Muscle of arm (tissue), 1 donor: ENCODE measurements at regions not wholly inside any gene's neighbourhood (a gene's known extent, or its start where the extent isn't known, plus 50 kb on each side); places are given as distances from the start of the nearest gene placed in this dataset.

Experiments used
- DNase-seq: peaks from one replicate; pipeline ENCODE4 v3.0.0-alpha.2; 2013

DNA sequence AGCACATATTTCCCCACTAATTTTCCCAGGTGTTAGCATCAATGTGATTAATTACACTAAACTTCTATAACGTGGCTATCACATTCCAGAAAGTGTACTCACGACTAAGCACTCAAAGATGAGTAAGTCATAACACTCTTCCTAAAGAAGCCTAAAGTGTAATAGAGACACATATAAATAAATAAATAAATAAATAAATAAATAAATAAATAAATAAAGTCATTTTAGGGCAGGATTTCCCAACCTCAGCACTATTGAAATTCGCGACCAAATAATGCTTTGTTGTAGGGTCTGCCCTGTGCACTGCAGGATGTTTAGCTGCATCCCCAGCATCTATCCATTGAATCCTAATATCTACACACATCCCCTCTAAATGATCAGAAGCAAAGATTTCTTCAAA, 390.9 kb downstream of the CDH7 start:
- no peak for DNase-seq

DNA sequence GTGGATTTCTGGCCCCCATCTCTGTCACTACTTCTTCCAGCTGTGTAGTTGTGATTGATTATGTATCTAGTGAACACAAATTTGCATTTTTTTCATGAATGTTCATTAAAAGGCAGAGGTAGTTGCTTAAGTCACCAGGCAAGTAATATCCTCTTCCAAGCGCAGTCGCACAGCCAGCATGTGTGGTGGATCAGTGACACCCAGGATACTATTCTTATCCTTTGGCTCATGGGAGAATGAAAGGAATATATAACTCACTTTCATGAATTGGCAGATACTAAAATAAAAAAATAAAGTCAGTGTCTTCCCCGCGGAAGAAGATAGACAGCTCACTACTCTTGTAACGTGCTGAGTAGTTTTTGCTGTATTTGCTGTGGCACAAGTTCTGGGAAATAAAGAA, 387.8 kb downstream of the CDH7 start:
- DNase-seq: no peak

DNA sequence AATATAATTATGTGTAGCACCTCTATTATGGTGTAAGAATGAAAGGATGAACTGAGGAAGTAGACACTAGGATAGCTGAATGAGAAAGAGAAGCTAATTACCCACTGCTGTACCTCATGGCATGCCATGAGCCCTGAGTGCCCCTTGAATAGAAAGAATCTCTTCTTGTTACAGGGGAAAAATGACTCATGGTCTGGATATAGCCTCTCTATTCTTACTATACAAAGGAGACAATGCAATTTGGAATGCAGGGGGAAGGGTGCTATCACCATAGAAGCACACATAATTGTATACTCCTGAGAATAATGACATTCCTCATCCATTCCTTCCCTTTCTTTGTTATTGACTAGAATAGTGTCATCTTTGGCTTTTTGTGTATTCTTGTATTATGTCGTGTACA, 385.2 kb downstream of the CDH7 start:
- DNase-seq: no peak

DNA sequence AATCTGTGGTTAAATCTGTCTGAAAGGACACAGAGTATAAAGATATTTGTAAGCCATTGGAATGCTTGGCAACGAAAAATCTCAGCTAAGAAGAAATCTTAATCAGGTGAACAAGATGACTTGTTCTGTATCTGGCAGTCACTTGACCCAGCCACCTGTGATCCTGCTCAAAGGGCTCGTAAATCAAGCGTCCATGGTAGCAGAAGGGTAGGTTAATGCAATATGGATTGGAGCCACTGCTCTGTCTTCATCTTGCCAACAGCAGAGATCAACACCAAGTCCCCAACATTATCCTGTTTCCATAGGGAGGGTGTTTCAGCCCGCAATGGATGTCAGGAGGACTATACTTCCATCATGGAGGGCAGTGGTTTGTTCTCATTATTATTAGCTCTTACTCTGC, 378.4 kb downstream of the CDH7 start:
- DNase-seq: no peak

DNA sequence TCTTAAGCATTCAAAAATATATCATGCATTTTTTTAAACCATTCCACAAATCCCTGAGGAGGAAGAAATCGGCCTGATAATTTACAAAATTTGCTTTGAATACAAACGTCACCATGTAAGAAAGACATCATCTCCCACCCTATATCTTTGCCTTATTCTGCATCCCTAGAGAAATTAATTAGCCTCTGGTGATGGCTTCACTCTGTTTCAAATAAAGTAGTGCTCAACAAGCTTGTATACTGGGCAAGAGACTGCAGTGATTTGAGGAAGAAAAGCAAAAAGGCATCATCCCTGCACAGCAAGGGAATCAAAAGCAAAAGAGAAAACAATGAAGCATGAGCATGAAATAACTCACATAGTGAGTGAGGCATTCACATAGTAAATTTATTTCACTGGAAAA, 375.5 kb downstream of the CDH7 start:
- no peak for DNase-seq

DNA sequence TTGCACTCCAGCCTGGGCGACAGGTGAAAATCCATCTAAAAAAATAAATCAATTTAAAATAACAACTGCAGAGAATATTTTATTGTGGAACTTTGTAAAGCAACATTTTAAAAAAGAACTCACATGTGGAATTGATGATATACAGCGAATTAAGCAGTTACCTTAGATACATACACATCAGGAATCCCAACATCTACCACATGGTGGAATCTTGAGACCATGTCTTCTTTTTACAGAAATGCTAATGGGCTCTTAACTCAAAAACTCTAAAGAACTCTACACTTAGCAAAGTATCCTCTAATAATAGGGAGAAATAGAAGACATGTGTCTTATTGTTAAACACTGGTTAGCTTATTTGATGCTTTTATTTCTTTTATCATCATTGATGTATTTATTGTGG, 373.6 kb downstream of the CDH7 start:
- no peak for DNase-seq

DNA sequence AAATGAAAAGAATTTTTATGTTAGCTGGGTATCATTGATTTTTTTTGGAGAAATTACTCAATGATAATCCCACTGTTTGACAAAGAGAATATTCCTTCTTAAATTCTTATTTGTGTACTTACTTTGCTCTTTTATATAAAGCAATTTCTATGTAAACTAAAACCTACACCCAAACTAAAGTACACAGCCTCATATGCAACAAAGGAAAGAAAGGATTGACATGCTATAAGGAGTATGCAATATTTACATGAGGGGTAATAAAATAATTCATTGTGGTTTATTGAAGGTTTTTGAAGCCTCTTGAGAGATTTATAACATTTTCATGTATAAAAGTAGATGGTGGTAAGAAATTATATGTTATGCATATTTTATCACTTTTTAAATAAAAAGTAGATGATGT, 368.5 kb downstream of the CDH7 start:
- DNase-seq: no peak

DNA sequence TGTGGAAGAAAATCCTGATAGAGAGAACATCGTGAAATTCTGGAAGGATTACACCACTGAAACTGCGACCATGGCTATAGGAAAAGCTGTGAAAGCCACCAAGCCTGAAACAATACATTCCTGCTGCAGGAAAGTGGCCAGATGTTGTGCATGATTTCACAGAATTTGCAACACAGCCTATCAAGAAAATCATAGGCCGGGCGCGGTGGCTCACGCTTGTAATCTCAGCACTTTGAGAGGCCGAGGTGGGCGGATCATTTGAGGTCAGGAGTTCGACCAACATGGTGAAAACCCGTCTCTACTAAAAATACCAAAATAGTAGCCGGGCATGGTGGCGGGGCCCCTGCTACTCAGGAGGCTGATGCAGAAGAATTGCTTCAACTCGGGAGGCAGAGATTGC, 360.2 kb downstream of the CDH7 start:
- no peak for DNase-seq

DNA sequence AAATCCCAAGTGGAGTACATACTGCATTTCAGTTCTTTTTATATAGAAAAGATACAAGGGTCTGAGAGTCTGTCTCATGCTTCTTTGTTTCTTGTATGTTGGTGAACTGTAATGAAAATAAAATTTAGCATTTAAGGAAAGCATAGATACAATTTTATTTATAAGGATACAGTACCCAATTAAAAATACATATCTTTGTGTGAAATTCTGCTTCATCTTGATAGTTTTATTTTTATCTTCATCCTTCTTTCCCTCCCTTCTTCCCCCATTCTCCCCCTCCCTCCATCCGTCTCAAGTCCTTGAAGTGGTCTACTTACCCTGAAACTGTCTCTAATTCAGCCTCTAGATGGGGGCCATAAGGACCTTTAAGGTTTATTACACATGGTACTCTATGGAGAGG, 359.8 kb downstream of the CDH7 start:
- no peak for DNase-seq

DNA sequence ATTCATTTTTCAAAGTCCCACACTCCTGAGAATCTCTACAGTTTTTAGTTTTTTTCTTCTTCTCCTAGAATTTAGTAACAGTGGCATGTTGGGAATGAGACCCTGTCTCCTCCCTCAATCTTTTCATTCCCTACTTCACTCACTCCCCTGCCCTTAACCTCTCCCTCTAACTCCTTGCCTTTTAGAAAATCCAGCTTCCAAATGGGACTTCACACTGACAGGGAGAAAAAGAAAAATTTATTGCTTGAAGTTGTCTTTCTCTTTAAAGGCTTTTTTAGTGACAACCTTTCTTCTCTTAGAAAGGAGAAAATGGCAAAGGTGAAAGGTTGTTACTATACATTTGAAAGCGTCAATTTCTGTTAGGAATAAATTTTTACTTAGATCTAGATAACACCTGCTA, 359.2 kb downstream of the CDH7 start:
- DNase-seq: no peak

DNA sequence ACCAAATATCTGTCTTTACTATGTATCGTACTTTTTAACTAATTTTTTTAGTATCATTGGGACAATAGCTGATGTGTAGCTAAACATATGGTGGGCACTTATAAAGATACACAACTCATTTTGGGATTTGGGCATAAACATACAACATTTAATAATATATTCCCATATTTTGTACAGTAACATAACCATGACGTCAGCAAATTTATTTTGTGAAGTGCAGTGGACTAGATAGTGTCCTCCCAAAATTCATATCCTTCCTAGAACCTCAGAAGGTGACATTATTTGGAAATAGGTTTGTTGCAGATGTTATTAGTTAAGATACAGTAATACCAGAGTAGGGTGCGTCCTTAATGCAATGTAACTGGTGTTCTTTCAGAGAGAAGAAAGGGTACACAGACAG, 356.7 kb downstream of the CDH7 start:
- DNase-seq: no peak

DNA sequence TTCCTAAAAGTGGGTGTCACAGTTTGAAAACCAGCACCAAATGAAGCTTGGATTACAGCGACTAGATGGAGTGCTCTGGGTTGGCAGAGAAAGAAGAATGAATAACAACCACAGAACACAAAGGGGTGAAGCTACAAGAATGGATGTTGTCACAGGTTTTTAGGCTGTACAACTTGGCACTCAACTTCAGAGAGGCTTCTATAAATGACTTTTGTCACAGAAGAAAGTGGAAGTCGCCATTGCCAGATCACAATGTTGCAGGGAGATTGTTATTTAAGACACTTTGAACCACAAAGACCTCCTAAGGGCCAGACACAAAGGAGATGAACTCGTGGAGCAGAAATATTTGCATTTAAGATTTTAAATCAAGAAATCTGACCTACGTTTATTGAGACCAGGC, 354.2 kb downstream of the CDH7 start:
- no peak for DNase-seq

DNA sequence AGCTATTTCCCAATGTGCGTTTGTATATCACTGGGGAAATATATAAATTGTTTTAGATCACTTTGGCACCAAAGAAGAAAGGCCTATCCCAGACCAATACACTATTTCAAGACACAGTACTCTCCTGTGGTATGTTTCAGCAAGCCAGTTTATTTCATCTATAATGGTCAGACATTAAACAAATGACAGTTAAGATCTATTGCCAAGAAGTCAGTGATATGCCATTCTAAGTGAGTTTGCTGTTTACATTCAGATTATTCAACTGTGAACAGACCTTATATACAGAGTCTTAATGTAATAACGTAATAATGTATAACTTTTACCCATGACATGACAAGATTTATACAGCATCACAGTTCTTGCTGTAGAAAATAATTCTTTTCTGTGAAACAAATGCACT, 352.7 kb downstream of the CDH7 start:
- DNase-seq: no peak

DNA sequence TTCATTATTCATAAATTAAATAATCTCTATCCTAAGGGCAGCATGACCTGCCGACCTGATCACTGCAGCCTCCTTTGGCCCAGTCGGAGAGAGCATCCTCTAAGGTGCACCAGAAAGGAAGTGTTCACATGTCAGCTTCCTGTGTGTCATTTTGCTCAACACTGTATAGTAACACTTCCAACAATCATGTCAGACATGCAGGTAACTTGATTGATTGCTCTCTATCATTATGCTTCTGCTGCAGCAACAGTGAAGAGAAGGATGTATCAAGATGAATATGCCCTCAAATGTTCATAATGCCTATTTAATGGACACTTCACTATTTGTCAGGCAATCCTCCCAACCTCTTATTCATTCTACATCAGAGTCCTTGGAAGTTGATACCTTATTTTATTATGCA, 332.3 kb downstream of the CDH7 start:
- DNase-seq: no peak

DNA sequence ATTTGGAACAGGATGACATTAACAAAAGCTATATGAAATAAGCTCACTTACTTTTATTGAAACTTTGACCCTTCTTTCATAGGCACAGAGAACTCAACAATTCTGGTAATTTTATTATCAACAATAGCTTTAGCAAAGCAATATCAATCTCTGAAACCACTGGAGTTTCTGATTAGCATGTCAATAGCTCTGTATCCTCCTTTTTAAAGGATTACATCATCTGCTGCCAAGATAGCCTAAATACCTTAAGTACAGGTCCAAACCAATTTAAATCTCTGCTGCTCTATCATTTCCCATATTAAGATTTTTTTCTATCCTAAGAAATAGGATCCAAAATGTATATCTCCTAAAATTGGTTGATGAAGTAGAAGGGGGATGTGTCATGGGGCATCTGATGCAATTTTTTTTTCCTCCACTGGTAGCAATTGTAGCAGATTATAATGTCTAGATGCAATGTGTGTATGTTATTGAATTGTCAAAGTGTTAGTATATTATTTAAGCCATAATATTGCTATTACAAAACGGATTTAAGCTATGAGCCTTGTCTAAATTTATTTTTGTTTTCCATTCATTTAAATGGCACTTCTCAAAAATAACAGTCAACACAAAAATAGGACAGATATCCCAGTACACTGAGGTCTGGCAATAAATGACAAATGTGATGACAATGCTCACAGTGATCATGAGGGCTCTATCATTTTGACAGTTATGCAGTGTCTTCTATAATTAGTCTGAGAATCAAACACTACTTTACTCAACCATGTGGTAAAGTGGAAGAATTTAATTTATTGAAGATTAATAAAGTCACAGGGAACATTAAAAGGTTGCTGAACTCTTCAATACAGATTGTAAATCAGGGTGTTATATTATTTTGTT, 328.4 kb downstream of the CDH7 start:
- DNase-seq: no peak

DNA sequence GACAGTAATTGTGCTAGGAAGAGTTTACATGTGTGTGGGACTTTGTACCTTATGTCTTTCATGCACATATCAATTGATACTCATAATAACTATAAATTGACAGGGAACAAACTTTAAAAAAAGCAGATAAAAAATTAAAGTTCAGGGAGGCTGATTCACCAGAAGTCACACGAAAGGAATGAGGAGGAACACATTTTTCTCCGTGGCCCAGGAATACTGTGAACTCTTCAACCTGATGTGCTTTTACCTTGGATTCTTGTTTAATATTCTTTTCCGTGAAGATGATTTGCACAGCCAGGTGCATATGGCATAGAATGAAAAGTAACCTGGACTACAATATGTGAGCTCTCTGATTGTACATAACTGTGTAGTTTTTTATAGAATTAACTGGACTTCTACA, 326.3 kb downstream of the CDH7 start:
- DNase-seq: no peak

DNA sequence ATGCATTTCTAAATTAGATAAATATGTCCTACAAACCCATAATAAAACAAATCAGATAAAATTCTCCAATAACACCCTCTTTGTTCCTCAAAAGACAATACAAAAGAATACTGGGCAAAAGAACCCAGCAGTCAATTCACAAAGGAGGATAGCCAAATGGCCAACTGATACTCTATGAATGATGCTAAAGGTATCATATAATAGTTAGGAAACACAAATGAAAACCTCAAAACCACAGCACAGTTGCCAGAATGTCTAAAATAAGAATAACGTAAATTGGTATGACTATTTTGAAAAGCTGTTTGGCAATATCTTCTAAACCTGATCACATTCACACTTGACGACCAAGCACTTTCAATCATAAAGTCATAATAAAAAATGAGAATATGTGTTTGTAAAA, 315.4 kb downstream of the CDH7 start:
- no peak for DNase-seq

DNA sequence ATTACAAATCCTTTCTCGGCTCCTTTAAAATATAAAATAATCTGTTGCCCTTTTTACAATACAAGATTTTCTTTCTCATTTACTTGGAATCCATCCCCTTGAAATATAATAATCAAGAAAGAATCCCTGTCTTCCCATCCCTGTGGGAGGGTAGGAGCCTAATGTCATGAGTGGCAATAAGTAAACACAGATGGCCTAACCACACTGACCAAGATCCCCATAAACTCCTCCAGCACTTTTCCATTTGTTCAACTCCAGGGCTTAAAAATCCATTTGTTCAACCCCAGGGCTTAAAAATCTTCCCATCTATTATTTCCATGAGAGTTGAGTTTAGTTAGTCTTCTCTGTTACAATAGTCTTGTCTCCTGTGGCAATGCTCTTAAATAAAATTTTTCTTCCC, 297.6 kb downstream of the CDH7 start:
- DNase-seq: no peak

DNA sequence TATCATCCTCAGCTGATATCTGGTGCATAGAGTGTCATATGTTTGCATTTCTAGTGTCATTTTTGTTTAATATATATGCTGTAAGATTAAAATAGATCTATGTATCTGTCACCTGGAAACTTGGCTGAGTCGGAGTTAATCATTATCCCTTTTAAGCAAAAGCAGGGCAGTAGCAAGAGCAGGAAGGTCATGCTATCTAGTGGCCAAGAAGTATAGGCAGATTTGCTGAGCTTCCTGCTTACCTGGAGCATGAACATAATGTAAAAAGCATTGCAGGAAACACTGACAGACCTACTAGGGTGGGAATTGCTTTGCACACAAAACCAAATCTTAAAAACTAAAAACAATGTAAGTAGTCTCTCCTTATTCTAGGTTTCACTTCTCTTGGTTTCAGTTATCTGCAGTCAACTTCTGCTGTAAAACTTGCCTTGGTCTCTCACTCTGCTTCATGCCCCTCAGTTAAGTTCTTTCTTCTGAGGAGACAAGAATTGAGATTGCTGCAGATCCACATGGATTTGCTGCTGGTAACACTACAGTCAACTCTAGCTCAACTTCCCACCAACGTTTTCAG, 295.3 kb downstream of the CDH7 start:
- DNase-seq: no peak

DNA sequence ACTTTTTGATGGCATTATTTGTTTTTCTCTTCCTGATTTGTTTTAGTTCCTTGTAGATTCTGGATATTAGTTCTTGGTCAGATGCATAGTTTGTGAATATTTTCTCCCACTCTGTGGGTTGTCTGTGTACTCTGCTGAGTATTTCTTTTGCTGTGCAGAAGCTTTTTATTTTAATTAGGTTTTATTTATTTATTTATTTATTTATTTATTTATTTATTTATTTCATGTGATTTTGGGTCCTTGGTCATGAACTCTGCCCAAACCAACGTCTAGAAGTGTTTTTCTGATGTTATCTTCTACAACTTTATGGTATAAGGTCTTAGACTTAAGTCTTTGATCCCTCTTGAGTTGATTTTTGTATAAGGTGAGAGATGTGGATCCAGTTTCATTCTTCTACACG, 292.2 kb downstream of the CDH7 start:
- no peak for DNase-seq

DNA sequence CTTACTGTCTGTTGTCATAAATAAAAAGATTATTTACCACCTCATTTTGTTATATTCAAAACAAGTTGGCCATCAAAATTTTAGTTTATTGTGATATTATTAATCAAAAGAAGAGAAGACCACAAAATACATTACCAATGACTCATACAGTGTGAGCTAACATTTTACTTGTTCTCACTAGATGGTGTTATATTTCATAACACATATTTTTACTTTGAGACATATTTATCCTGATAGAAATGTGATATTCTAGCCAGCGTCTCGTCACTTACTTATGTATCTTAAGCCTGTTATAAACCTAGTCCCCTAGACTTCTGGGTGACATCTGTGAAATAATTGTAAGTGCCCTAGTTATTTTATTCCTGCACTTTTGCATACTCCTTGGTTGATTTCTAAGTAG, 263.2 kb downstream of the CDH7 start:
- no peak for DNase-seq

DNA sequence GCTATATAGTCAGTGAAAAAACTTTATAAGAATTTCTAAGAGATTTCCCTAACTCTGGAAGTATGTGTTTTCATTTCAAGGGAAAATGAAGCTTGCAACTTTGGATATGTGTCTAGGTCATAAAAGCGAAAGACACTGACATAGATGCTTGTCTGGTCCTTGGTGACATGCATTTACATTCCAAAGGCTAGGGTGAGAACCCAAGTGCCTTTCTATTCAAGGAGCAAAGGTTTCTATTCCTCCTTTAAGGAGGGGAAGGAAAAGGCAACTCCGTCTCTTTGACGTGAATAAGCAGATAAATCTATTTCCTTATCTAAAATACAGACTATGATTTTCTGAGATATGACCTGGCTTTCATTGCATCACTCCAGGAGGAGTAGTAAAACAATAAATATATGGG, 261.1 kb downstream of the CDH7 start:
- DNase-seq: no peak

DNA sequence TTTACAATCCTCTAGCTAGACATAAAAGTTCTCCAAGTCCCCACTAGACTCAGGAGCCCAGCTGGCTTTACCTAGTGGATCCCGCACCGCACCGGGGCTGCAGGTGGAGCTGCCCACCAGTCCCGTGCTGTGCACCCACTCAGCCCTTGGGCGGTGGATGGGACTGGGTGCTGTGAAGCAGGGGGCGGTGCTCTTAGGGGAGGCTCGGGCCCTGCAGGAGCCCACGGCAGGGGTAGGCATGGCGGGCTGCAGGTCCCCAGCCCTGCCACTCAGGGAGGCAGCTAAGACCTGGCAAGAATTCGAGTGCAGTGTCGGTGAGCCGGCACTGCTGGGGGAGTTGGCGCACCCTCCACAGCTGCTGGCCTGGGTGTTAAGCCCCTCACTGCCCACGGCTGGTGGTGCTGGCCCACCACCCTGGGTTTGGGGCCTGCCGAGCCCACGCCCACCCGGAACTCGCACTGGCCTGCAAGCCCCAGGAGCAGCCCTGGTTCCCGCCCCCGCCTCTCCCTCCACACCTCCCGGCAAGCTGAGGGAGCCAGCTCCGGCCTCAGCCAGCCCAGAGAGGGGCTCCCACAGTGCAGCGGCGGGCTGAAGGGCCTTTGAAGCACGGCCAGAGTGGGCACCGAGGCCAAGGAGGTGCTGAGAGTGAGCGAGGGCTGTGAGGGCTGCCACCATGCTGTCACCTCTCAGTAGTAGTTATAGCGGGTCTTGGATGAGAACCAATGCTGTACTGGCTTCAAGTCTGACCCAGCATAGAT, 255.2 kb downstream of the CDH7 start:
- no peak for DNase-seq
